Activated T-helper 2 cell treated with anti-CD3 and anti-CD28 coated beads, Interferon-gamma antibody, Interleukin-2, Interleukin-4, amounts not matched to agents 10 μg/mL and 5 μg/mL and 100 μg/mL, durations not matched to agents 14 hours and 24 hours and 36 hours (primary cell): ENCODE measurements at regions not wholly inside any gene's neighbourhood (a gene's known extent, or its start where the extent isn't known, plus 50 kb on each side); places are given as distances from the start of the nearest gene placed in this dataset.
"Not testable (repeated sequence)": the region's sequence is repeated elsewhere in the genome, so short reads cannot be mapped to it uniquely, and the experiment has no call there.

Experiments used
- DNase-seq: peaks from one replicate; pipeline ENCODE4 v3.0.0; 2021; ENCODE audit warnings: low spot score
- H3K27ac Mint-ChIP-seq: one replicate; pipeline ENCODE4 v1.8.0; 2021; ENCODE audit warnings: mixed read lengths
- H3K27me3 Mint-ChIP-seq: one replicate; pipeline ENCODE4 v1.8.0; 2021; ENCODE audit warnings: low read depth, mixed read lengths
- H3K36me3 Mint-ChIP-seq: one replicate; pipeline ENCODE4 v1.8.0; 2021; ENCODE audit warnings: low read depth, mixed read lengths
- H3K4me1 Mint-ChIP-seq: one replicate; pipeline ENCODE4 v1.8.0; 2021; ENCODE audit warnings: low read depth, mixed read lengths
- H3K4me3 Mint-ChIP-seq: one replicate; pipeline ENCODE4 v1.8.0; 2021; ENCODE audit warnings: low read depth, mild to moderate bottlenecking, moderate library complexity, mixed read lengths
- H3K9me3 Mint-ChIP-seq: one replicate; pipeline ENCODE4 v1.8.0; 2021; ENCODE audit warnings: mixed read lengths
- intact Hi-C: fragments of 100-400 bp; cut with micrococcal nuclease; formaldehyde crosslinking; loops from one replicate; pipeline ENCODE4 v1.15.1; 2023

DNA sequence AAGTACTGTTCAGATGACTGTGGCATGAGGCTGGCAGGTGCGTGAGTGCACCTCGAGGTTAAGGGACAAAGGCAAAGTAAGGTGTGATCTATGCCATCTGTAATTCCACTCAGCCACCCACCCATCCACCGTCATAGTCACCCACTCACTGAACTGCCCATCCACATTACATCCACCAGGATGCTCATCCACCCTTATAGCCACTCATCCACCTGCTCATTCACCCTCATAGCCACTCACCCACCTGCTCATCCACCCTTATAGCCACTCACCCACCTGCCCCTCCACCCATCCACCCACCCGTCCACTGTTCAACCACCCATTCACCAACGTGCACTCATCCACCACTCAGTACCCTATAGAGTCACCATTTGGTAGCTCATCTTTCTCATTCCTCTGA, 64.1 kb upstream of the UXT start:
- DNase-seq, result no peak
- Mint-ChIP-seq H3K27me3 (peaks cover 5% of the 10 kb centered on the region), H3K27ac (no peak overlapping the region), H3K36me3 (no peaks in the 10 kb centered on the region), H3K4me1 (no peaks in the 10 kb centered on the region), H3K4me3 (no peak overlapping the region), H3K9me3 (no peaks in the 10 kb centered on the region)
- intact Hi-C loops, result no loop called here

DNA sequence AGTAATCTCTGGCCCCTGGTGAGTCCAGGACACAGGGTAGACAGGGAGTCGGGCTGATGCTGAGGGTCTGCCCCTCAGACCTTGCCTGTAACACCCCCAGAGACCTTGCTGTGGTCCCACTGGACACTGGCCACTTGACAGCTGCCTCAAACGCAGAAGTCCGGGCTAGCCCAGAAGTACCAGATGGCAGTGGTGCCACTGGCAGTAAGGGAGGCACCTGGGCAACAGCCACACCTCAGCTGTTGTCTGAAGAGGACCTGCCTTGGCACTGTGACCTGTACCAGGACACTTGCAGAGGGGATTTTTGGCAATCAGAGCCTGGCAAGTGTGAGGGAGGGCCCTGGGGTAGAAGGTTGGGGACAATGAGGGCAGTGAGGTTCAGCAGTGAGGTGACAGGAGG, 63.3 kb upstream of the UXT start:
- Mint-ChIP-seq H3K4me3 (no peak overlapping the region), H3K4me1 (no peaks in the 10 kb centered on the region), H3K27me3 (peaks cover 5% of the 10 kb centered on the region), H3K27ac (no peak overlapping the region), H3K9me3 (no peaks in the 10 kb centered on the region), H3K36me3 (no peaks in the 10 kb centered on the region)
- DNase-seq, result no peak
- intact Hi-C loops, result no loop called here

DNA sequence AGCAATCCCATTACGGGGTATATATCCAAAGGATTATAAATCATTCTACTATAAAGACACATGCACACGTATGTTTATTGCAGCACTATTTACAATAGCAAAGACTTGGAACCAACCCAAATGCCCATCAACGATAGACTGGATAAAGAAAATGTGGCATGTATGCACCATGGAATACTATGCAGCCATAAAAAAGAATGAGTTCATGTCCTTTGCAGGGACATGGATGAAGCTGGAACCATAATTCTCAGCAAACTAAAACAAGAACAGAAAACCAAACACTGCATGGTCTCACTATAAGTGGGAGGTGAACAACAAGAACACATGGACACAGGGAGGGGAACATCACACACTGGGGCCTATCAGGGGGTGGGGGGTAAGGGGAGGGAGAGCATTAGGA, 56.1 kb upstream of the UXT start:
- H3K4me1 Mint-ChIP-seq, H3K27me3 Mint-ChIP-seq, H3K27ac Mint-ChIP-seq, DNase-seq, H3K9me3 Mint-ChIP-seq, H3K36me3 Mint-ChIP-seq, H3K4me3 Mint-ChIP-seq, intact Hi-C loops: not testable (repeated sequence)

DNA sequence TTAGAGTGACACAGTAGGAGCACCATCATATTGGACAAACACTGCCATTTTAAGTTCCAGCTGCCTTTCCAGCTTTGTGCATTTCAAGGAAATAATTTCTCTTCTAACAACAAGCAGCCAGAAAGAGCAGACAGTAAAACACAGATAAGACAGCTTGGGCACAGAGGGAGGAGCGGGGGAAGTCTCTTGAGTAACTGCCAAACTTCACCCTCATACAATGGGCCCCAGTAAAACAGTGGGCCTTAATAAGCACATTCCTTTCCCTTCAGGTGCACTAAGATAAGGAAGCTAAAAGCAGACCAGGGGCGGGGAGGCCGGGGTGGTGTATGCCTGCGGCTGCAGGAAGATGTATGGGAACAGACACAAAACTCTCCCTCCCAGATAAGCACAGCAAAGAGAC, 53.7 kb upstream of the UXT start:
- H3K4me1 Mint-ChIP-seq, DNase-seq, H3K4me3 Mint-ChIP-seq, intact Hi-C loops, H3K9me3 Mint-ChIP-seq, H3K27me3 Mint-ChIP-seq, H3K36me3 Mint-ChIP-seq, H3K27ac Mint-ChIP-seq: not testable (repeated sequence)

DNA sequence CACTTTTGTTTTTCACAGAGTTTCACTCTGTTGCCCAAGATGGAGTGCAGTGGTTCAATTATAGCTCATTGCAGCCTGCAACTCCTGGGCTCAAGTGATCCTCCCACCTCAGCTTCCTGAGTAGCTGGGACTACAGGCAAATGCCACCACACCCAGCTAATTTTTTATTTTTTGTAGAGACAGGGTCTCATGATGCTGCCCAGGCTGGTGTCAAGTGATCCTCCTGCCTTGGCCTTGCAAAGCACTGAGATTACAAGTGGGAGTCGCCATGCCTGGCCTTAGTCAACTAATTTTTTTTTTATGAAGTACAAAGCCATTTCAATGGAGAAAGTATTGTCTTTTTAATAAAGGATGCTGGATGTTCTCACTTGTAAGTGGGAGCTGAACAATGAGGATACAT, 51.3 kb upstream of the UXT start:
- intact Hi-C loops, result no loop called here
- Mint-ChIP-seq H3K27ac (no peak overlapping the region), H3K9me3 (no peaks in the 10 kb centered on the region)

More for the DNA sequence above, 51.3 kb upstream of the UXT start:
- H3K36me3 Mint-ChIP-seq, result no peaks in the 10 kb centered on the region
- H3K4me1 Mint-ChIP-seq, result peaks cover 10% of the 10 kb centered on the region
- no peak for DNase-seq
- peaks cover 3% of the 10 kb centered on the region for H3K27me3 Mint-ChIP-seq
- no peak overlapping the region for H3K4me3 Mint-ChIP-seq
